GM19238 (cell line): ENCODE measurements at regions not wholly inside any gene's neighbourhood (a gene's known extent, or its start where the extent isn't known, plus 50 kb on each side); places are given as distances from the start of the nearest gene placed in this dataset.

Source experiments
- DNase-seq: peaks from one replicate; pipeline ENCODE4 v3.0.0; 2011; ENCODE audit warnings: low spot score; ENCODE audit not compliant: insufficient read length

DNA sequence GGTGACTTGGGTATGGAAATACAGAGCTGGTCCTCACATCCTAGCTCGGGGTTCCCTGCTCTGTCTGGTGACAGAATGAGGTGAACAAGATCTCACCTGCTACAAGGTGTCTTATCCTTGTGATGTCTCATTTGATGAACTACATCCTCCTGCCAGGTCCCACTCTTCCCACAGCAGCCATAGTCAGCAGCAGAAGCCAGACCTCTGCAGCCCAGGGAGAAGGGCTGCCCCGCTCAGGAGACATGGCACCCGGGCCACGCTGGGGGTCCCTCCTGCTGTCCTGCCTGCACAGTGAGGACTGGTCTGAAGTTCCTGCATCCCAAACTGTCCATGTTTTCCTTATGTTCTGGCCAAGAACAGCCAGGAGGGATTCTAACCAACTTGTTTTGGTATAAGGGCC is 414.1 kb downstream of the CTTN start:
- no peak for DNase-seq

DNA sequence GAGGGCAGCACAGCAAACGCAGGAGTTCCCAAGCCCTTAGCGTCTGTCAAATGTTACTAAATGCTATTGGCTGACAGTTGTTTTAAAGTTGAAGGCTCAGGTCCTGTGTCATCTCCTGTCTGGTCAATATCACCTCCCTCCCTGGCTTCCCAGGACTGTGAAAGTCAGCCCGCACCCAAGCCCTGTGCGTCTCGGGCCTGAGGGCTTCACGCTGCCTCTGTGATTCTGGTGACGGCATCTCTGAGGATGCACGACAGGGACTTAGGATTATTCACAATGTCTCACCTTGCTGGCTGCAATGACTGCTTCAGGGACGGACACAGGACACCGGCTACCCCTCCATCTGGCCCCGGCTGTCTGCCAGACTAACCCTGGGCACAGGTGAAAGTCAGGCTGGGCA is 415.3 kb downstream of the CTTN start:
- no peak for DNase-seq

DNA sequence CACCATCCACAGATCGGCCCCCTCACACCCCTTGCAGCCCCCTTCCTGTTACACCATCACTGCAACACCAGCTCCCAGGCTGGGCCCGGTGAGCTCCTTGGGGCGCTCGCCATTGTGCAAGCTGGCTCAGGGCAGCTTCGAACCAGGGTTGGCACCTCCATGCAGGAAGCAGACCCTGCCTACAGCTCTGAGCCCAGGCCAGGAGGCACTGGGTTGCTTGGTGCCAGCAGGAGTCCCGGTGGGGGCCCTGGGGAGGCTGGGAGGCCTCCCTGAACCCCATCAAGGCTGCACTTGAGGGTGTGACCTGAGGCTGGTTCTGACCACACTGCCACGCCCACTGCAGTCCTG is 417.1 kb downstream of the CTTN start:
- no peak for DNase-seq

DNA sequence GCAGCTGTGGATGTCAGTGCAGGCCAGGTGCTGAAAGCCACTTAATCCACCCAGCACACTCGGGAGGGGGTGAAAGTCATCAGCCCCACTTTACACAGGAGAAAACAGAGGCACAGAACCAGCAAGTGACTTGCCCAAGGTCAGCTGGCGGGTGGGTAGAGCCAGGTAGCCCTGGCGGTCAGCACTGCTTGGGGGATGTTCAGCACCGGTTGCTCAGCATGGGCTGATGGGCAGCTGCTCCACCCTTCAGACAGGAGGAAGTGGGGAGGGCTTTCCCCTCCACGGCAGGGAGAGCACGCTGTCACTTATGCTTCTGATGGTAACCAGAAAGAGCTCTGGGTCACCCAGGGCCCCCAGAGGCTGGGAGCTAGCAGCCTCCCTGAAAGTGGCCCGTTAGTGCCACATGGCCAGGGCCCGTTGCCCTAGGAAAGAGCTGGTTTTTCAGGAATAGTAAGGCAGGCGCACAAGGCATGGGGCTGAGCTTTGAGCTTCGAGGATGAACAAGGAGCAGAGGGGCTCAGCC is 417.9 kb downstream of the CTTN start:
- no peak for DNase-seq

DNA sequence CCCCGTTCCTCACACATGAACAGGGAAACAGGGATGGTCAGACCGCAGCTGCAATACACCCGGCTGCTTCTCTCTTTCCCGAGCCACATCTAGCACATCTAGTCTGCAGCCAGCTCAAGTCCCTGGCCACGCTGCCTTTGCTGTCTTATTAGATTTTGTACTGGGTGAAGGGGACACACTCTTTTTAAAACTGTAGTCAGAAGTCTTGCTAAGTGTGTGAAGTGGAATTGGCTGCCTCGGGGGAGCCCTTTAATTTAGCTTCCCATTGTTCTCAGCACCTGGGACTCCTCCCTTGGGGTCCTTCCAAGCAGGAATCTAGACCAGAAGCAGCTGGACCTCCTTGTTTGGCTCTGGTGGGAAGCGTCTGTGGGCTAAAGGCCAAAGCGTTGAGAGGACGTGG is 420.0 kb downstream of the CTTN start:
- DNase-seq: no peak

DNA sequence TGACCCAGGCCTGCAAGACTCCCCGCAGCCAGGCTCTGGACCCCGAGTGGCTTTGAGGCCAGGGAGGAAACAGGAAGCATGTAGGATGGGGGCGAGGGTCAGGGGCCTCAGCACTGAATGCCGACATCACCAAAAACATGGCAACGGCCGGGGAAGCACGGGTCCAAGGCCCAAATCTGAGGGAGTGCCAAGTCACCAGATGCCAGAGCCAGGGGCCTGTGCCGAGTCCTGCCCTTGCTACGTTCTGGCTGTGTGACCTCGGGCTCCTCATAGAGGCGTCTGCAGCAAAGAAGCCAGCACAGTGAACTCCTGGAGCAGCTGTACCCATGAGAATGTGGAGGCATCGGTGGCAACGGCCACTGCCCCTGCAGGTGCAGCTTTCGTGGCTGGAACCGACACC is 420.7 kb downstream of the CTTN start:
- no peak for DNase-seq

DNA sequence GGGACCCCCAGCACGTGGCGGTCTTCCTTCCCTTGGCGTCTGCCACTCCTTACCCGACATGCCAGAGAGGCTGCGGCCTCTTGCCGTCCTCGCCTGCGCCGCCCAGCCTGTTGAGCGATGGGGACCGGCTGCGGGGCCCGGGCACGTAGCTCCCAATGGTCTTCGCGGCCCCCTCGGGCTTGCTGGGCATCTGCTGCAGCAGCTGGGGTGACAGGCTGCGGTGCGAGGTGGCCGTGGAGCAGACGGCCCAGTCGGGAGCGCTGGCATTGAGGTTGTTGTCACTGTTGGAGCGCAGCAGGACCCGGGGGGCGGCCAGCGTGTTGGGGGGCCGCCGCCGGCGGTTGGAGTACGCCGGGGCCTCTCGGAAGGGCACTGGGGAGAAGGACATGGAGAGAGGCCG is 422.0 kb downstream of the CTTN start:
- DNase-seq: no peak

DNA sequence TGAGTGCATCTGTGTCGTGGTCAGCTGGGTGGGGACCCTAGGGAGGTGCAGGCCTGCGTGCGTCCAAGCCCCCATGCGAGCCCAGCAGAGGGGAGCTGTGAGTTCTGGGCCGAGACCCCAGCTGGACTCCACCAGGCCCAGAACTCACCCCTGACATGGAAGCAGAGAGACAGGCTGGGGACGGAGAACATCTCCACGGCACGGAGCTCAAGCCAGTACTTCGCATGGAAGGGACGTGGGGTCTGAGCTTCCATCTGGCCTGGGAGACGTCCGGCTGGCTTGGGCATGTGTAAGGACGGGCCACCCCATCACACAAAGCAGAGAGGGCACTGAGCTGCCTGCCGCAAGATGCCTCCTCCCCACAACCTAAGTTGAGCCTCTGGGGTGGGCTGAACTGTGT is 422.4 kb downstream of the CTTN start:
- DNase-seq: no peak

DNA sequence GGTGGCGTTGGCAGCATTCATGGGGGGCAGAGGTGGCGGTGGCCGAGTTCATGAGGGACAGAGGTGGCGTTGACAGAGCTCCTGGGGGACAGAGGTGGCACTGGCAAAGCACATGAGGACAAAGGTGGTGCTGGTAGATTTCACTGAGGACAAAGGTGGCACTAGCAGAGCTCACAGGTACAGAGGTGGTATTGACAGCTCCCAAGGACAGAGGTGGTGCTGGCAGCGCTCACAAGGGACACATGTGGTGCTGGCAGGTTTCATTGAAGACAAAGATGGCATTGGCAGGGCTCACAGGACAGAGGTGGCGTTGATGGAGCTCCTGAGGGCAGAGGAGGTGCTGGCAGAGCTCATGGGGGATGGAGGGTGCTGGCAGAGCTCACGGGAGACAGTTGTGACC is 425.4 kb downstream of the CTTN start:
- no peak for DNase-seq

DNA sequence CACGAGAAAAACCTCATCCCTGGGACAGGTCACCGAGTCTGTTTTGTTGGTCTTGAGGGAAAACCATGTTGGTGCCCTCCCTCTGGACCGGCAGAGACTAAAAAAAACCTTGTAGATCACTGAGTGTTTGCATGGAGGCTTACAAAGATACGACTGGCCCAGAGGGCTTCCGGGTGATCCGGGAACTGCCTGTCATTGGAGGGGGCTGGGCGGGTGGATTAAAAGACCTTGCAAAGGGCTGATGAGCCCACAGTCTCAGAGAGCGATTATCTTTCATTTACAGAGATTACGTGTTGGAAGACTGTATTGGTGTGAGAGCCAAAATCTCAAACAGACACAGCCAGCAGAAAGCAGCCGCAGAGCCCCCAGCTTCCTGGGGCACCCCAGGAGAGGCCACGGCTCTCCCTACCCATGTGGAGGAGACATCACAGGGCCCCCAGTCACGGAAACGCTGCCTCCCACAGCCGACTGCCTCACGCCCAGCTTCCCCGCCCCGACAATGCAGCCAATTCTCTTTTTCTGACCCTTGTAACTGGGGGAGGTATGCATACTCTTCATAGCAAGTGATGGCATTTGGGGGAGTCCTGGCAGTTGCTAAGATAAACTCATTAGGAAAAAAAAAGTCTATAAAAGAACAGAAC is 426.4 kb downstream of the CTTN start:
- DNase-seq: no peak

DNA sequence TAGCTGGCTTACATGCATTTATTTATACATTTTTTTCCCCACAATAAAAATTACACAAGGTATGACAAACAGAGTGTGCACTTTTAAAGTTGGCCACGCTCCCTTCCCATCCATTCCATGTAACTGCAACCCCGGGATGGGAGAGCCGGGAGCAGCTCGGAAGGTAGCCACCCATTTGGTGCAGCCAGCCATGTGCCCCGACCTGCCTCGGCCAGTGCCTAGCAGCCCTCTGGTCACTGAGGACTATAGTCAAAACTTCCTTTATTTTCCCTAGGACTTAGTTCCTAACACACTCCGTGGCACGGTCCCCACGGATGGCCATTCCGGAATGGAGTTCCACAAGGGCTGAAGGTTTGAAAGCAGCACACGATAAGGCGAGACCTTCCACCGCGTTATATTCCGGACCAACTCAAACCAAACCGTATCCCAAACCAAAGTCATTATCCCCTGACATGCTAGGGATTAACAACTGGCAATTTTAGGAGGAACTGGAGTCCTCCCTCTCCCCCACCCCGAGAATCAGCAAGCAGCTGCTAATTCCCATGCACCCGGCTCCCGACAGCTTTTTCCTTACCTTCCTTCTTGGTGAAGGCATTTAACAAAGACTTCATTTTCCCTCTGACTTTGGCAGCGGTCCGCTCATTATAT is 426.4 kb downstream of the SHANK2 start:
- DNase-seq: no peak

DNA sequence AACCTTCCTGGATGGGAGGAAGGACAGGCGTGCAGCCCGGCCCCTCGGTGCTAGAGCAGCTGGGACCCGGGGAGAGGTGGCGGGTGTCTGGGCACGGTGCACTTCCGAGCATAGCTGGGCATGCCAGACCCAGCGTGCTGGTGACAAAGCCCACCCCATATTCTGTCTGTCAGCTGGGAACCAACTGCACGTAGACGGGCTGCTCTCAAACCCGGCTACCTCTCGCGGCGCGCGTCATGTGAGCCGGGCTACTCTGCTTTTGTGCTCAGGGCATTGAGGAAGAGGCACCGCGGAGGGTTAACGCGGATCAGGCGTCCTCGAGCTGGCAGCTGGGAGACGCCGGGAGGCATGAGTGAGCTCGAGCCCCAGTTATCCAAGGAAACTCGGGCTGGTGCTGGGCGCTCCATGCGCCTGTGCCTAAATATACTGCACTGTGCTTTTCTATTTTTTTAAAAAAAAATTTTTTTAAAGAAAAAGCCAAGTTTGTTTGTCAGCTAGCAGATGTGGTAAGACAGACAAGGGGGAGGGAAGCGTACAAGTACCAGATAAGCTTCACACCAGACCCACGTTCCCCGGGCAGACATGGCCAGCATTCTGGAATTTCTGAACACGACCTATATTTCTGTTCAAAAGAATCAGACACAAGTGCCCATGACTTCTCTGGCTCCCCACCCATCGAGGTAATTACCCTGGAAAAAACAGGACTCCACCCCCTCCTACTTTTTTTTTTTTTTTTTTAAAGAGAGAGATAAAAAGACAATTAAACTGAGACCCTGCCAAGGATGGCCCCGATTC is 425.6 kb downstream of the SHANK2 start:
- no peak for DNase-seq

DNA sequence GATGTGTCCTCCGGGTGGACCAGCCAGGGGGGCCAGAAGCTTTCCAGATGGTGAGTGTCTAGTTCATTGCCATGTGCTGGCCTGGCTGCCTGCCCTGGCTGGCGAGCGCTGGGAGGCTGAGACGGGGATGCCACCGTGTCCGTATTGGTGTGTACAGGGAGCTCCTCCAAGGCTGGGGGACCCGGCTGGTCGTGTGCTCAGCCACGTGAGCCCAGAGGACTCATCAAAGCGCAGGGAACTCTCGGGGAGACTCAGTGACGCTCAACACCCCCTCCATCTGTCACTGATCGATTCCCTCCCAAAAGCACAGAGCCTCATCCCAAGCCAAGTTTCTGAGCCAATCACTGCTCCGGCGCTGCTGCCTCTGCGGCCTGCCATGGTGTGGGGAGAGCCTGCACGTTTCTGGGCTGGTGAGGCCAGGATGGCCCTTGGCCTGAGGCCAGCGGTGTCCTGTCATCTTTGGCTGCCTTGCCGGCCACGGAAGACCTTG is 423.7 kb downstream of the SHANK2 start:
- DNase-seq: no peak

DNA sequence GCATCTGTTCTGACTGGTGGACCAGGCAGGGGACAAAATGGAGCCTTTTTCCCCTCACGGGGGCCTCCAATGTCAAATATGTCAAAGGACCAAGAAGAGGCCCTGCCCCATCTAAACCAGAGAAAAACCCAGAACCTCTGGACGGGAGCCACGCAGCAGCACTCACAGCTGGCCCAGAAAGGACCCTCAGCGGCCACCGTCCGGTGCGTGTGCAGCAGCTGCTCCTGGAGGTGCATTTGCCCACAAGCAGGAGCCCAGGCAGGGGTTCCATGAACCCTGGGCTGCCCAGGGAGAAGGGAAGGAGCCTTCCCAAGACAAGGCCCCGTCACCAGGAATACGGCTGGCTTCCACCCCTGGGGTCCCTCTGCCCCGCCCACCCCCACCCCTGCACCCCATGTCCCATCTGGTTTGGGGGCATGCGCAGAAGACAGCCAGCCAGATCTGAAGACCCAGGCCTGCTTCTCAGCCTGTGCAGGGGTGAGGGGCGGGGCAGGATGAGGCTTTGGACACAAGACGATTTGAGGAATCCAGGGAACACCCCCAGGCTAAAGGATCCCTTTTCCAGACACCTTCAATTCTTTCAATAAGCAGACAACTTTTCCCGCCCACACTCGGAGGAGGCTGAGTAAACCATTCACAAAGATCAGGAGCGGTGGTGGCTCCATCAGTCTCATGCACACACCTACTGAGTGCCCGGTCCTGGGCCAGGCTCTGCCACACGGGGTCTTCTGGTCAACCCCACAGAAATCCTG is 423.1 kb downstream of the SHANK2 start:
- no peak for DNase-seq

DNA sequence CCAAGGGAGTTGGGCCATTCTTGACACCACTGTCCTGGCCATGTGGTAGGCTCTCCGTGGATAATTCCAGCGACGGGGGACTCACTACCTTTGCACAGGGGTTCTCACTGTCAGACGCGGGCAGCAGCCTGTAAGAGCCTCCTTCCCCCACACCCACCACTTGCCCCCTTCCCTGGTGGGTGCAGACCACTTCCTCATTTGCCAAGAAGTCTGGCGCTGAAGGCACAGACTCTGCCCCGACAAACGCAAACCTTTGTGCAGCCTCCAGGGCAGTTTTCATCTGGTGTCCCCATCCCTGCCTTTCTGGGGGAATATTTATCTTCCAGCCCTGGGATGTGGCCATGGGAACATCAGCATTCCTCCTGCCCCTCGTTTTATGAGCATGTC is 422.5 kb downstream of the SHANK2 start:
- no peak for DNase-seq

DNA sequence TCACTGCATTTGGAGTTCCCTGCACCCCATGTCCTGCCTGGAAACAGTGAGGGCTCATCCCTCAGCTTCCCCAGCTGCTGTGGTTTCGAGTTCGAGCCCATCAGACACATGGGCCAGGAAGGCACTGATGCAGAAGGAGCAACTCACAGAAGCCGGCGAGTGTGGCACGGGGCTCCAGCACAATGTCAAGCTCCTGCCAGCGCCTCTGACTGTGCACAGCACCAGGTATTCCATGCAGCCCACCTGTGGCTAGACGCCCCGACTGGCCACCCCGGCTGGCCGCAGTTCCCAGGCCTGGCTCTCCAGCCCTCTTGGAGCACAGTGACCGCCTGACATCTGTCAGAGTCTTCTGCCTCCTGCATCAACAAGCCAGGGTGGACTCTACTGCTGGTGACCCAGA is 419.4 kb downstream of the SHANK2 start:
- DNase-seq: no peak

DNA sequence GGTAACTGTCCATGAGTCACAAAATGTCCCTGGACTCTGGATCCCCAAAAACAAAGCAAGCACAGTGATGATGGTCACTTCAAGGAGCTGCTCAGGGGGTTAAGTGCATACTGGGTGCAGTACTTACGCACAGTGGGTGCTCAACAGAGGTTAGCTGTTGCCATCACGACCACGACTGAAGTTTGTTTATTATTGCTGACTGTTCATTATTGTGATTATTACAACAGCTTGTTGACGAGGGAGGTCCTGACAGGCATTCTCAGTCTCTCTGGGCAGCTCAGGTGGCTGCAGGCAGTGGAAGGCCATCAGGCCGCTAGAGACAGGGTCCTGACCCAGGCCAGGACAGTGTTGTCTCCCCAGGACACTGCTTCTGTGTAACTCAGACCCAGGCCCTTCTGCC is 418.8 kb downstream of the SHANK2 start:
- no peak for DNase-seq

DNA sequence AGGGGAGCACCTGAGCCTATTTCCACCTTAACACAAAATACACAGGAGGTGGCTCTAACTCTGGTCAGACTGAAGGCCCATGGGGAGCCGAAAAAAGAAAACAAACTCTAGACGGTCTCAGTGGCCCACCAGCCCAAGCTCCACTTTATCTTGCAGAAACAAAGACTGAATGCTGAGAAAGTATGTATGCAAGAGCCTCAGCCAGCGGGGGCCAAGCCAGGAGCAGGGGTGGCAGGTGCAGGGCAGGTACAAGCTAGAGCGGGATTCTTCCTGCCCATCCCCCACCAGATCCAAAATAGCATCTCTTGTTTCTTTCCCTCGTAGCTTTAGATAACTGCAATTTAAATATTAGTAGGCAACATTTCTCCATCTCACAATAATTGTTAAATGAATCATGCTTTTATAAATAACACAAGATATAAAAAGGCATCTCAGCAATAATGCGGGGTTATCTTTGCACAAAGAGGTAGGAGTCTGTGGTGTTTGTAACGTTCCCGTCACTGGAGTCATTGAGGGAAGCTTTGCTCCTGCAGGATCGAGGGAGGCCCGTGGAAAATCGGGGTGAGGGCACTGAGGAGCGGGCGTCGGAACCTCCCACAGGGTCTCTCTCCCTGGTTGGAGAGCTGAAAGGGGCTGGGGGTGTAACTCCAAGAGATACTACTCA is 418.0 kb downstream of the SHANK2 start:
- DNase-seq: no peak

DNA sequence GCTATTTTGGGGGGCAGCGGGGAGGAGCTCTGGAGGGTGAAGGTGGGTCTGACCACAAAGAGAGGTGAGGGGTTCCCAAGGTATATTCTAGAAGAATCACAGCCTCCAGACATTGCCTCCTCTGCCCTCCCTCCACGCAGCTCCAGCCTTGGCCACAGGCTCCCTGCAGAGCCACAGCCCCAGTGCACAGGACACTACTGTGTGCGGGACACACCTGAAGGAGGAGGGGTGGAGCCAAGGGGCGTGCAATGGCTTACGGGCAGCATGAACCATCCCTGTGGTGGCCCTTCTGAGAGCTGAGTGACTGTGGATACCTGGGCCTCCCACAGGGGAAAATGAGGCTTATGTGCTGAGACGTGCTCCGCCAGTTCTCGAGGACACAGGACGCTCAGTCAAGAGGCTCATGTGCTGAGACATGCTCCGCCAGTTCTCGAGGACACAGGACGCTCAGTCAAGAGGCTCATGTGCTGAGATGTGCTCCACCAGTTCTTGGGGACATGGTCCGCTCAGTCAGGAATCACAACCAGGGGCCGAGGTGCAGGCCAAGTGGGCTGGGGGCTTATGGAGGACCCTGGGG is 417.3 kb downstream of the SHANK2 start:
- no peak for DNase-seq

DNA sequence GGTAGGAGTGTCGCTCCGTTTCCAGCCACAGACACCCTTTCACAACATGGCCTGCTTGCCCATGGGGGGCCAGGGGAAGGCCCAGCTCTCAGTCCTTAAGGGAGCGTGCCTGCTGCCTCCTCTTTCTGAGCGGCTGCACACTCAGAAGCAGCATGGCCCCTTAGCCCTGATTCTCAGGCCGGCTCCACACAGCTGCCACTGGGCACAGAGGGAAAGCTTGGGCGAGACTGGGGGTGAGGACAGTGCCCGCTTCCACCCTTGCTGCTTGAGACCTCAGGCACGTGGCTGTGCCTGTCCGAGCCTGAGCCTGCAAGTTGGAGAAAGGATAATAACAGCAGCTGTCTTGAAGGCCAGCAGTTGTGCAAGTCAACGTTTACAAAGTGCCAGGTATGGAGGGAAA is 416.3 kb downstream of the SHANK2 start:
- no peak for DNase-seq

DNA sequence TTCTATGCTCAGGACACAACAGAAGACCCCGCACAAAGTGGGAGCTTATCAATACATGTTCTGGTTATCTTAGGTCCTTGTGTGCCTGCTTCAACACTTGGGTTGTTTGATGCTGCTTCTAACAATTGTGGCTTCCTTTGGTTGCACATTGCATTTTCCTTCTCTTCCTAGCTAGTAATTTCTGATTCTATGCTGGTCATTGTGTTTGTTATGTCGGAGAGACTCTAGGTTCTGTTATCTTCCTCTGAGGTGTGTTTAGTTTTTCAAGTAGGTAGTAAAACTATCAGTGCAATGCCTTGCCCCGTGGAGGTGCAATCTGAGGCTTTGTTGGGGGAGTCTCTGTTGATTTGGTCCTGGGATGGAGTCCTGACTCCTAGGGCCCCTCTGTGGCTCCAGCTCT is 414.2 kb downstream of the SHANK2 start:
- DNase-seq: no peak
